HepG2 (cell line): ENCODE measurements at regions not wholly inside any gene's neighbourhood (a gene's known extent, or its start where the extent isn't known, plus 50 kb on each side); places are given as distances from the start of the nearest gene placed in this dataset.

Experiments used
- CEBPB ChIP-seq: IDR thresholded peaks from 2 replicates; pipeline ENCODE4 v1.6.1; 2011; ENCODE audit warnings: low read depth, low read length, improper control_type of control experiment, borderline replicate concordance
- CENPBD1 ChIP-seq: sonication (generic); formaldehyde crosslinking; IDR thresholded peaks from 2 replicates; pipeline ENCODE4 v1.8.0; 2022; ENCODE audit warnings: missing genetic modification reagents, low read depth, mild to moderate bottlenecking, borderline replicate concordance
- CERS6 ChIP-seq: sonication (generic); formaldehyde crosslinking; IDR thresholded peaks from 2 replicates; pipeline ENCODE4 v1.5.0; 2020; ENCODE audit warnings: missing genetic modification reagents
- GZF1 ChIP-seq: sonication (generic); formaldehyde crosslinking; IDR thresholded peaks from 2 replicates; pipeline ENCODE4 v1.5.1; 2020; ENCODE audit warnings: mild to moderate bottlenecking, missing genetic modification reagents
- HMGA1 ChIP-seq: sonication (generic); formaldehyde crosslinking; conservative IDR thresholded peaks from 2 replicates; pipeline ENCODE4 v1.4.0; 2020; ENCODE audit warnings: missing genetic modification reagents
- HNF4A ChIP-seq: sonication (generic); formaldehyde crosslinking; IDR thresholded peaks from 2 replicates; pipeline ENCODE4 v1.4.0; 2020; ENCODE audit warnings: missing genetic modification reagents
- KDM6A ChIP-seq: IDR thresholded peaks from 2 replicates; pipeline ENCODE4 v1.6.1; 2016; ENCODE audit warnings: low read depth
- MYNN ChIP-seq: sonication (generic); formaldehyde crosslinking; IDR thresholded peaks from 2 replicates; pipeline ENCODE4 v1.4.0; 2020; ENCODE audit warnings: mild to moderate bottlenecking, low read depth, missing genetic modification reagents
- NFYC ChIP-seq: IDR thresholded peaks from 2 replicates; pipeline ENCODE4 v1.6.1; 2016; ENCODE audit warnings: missing genetic modification reagents, missing compliant biosample characterization
- PCBP2 ChIP-seq: fragments of 200-400 bp; formaldehyde crosslinking; optimal IDR thresholded peaks from 2 replicates; pipeline ENCODE3; 2018; ENCODE audit warnings: low read length, low read depth; ENCODE audit not compliant: poor library complexity, severe bottlenecking
- SOX6 ChIP-seq, 2 experiments: fragments of 450-650 bp in 1 of 2; sonication (generic) in 1 of 2; formaldehyde crosslinking in 1 of 2; IDR thresholded peaks; 2 replicates each; pipeline versions ENCODE4 v1.4.0 to v1.6.1; 2017 to 2020; ENCODE audit warnings: antibody characterized with exemption in 1 of 2, mild to moderate bottlenecking in 1 of 2, missing genetic modification reagents in 1 of 2
- YEATS4 ChIP-seq: sonication (generic); formaldehyde crosslinking; IDR thresholded peaks from 2 replicates; pipeline ENCODE4 v1.4.0; 2020; ENCODE audit warnings: missing genetic modification reagents, borderline replicate concordance
- YY1 ChIP-seq: IDR thresholded peaks from 2 replicates; pipeline ENCODE4 v1.6.1; 2011; ENCODE audit warnings: low read length, low read depth, moderate library complexity, mild to moderate bottlenecking; ENCODE audit not compliant: insufficient read depth, insufficient replicate concordance
- ZFP37 ChIP-seq: sonication (generic); formaldehyde crosslinking; IDR thresholded peaks from 2 replicates; pipeline ENCODE4 v1.4.0; 2020; ENCODE audit warnings: missing genetic modification reagents, borderline replicate concordance
- ZNF143 ChIP-seq: sonication (generic); formaldehyde crosslinking; IDR thresholded peaks from 2 replicates; pipeline ENCODE4 v1.4.0; 2020; ENCODE audit warnings: missing genetic modification reagents
- ZNF235 ChIP-seq: sonication (generic); formaldehyde crosslinking; IDR thresholded peaks from 2 replicates; pipeline ENCODE4 v1.8.1; 2023; ENCODE audit warnings: mild to moderate bottlenecking, missing genetic modification reagents, borderline replicate concordance
- ZNF331 ChIP-seq: sonication (generic); formaldehyde crosslinking; IDR thresholded peaks from 2 replicates; pipeline ENCODE4 v1.4.0; 2020; ENCODE audit warnings: missing genetic modification reagents
- ZNF652 ChIP-seq: IDR thresholded peaks from 2 replicates; pipeline ENCODE4 v1.6.1; 2016; ENCODE audit warnings: low read depth, borderline replicate concordance
- ZNF737 ChIP-seq: sonication (generic); formaldehyde crosslinking; IDR thresholded peaks from 2 replicates; pipeline ENCODE4 v1.5.0; 2020; ENCODE audit warnings: missing genetic modification reagents, mild to moderate bottlenecking, borderline replicate concordance
- ZNF761 ChIP-seq: sonication (generic); formaldehyde crosslinking; conservative IDR thresholded peaks from 2 replicates; pipeline ENCODE4 v1.4.0; 2020; ENCODE audit warnings: mild to moderate bottlenecking, missing genetic modification reagents
- ZNF879 ChIP-seq: sonication (generic); formaldehyde crosslinking; IDR thresholded peaks from 2 replicates; pipeline ENCODE4 v1.8.1; 2023; ENCODE audit warnings: missing genetic modification reagents
- ZNF883 ChIP-seq: sonication (generic); formaldehyde crosslinking; IDR thresholded peaks from 2 replicates; pipeline ENCODE4 v1.5.1; 2020; ENCODE audit warnings: mild to moderate bottlenecking, missing genetic modification reagents; ENCODE audit errors: not compliant biosample characterization
- ZSCAN22 ChIP-seq: sonication (generic); formaldehyde crosslinking; IDR thresholded peaks from 2 replicates; pipeline ENCODE4 v1.4.0; 2020; ENCODE audit warnings: mild to moderate bottlenecking, missing genetic modification reagents
- TF ChIP-seq, protein P1 (sequence below): sonication (generic); formaldehyde crosslinking; IDR thresholded peaks from 2 replicates; pipeline ENCODE4 v1.9.0; 2021; ENCODE audit warnings: missing genetic modification reagents, mild to moderate bottlenecking, borderline replicate concordance

DNA sequence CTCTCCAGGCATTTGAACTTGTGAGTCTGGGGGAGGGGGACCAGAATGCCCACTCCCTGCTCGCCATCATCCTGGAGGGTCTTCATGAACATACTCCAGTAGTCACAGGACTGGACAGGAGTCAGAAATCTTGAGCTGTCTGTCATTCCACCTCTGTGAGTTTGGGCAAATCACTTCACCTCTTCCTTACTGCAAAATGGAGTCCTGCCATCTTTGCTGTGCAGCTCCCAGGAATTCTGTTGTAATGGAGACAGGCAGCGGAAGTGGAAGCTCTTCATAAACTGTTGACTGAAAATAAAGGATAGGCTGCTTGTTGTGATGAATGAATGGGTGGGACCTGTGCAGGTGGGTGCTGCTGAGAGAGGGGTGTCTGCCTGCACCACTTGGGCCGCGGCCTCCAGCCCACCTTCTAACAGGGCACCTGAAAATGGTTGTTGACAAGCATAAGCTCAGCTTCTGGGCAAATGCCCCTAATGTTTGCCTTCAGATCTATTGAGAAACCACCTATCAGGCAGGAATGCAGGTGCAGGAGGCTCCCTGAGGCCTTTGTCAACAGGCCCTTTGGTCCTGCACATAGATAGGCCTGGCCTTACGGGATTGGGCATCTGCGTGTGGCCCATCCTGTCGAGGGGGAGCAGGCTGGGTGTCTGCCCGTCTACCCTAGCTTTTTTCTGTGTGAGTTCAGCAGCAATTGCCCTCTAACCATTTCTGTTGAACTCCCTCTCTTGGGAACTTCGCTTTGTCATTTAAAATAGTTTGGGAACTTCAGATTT lies 321.0 kb downstream of the RPS6KC1 start (continued):
- TF ChIP-seq CERS6 (CRISPR knock-in tag) (no peak), ZNF652 (no peak; the same call in 1 of the 2 replicates), ZFP37 (CRISPR knock-in tag) (peak; percentile 64; the same call in 1 of the 2 replicates), KDM6A (CRISPR knock-in tag) (peak; percentile 100), ZNF235 (CRISPR knock-in tag) (no peak), SOX6 (IDR thresholded peaks at IDR 0.05) (no peak), SOX6 (CRISPR knock-in tag; IDR thresholded peaks at IDR 0.05) (peak; percentile 97), YEATS4 (peak; percentile 91), ZNF879 (CRISPR knock-in tag) (peak; percentile 81), ZNF761 (CRISPR knock-in tag) (peak; percentile 55; the same call in 1 of the 2 replicates), GZF1 (CRISPR knock-in tag) (0 out of 2 replicates have a peak, but pooled peaks have one; percentile 66), HNF4A (CRISPR knock-in tag) (peak; percentile 100), ZSCAN22 (CRISPR knock-in tag) (peak; percentile 62; the same call in 1 of the 2 replicates), CENPBD1 (CRISPR knock-in tag) (0 out of 2 replicates have a peak, but pooled peaks have one; percentile 63), PCBP2 (no peak), CEBPB (peak; percentile 92), NFYC (CRISPR knock-in tag) (peak; percentile 71), ZNF737 (peak; percentile 56; the same call in 1 of the 2 replicates), ZNF143 (CRISPR knock-in tag) (peak; percentile 66; the same call in 1 of the 2 replicates), HMGA1 (CRISPR knock-in tag) (no peak), ZNF331 (CRISPR knock-in tag) (peak; percentile 98), MYNN (CRISPR knock-in tag) (no peak), ZNF883 (CRISPR knock-in tag) (peak; percentile 76), YY1 (peak; percentile 78)
- TF ChIP-seq, protein P1, sequence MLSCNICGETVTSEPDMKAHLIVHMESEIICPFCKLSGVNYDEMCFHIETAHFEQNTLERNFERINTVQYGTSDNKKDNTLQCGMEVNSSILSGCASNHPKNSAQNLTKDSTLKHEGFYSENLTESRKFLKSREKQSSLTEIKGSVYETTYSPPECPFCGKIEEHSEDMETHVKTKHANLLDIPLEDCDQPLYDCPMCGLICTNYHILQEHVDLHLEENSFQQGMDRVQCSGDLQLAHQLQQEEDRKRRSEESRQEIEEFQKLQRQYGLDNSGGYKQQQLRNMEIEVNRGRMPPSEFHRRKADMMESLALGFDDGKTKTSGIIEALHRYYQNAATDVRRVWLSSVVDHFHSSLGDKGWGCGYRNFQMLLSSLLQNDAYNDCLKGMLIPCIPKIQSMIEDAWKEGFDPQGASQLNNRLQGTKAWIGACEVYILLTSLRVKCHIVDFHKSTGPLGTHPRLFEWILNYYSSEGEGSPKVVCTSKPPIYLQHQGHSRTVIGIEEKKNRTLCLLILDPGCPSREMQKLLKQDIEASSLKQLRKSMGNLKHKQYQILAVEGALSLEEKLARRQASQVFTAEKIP = no peak
